Jurkat, Clone E6-1 (cell line): ENCODE measurements at regions not wholly inside any gene's neighbourhood (a gene's known extent, or its start where the extent isn't known, plus 50 kb on each side); places are given as distances from the start of the nearest gene placed in this dataset.

Experiments used
- DNase-seq: peaks from one replicate; pipeline ENCODE4 v3.0.0-alpha.2; 2011; ENCODE audit warnings: low read depth, low spot score
- H3K4me3 ChIP-seq: 2 replicates; pipeline ENCODE4 v1.5.1; 2011; ENCODE audit warnings: mild to moderate bottlenecking, low read length, control low read depth, moderate library complexity

DNA sequence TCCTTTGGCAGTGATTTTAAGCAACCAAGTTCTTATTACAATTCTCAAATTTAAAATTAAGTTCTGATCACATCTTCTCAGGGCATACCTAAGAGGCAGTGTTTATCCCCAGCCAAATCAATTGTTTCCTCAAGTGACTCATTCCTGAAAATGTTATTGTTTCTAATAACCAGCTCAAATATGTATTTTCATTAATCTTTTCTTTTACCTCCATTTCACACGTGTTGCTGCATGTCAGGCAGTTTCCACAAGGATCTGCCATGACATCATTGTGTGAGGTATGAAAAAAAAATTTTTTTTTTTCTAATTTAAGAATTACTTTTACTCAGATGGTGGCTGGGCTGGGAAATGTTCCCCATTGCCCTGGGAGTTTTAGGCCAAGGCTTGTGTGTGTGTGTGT is 113.0 kb upstream of the NTRK2 start:
- no peak for DNase-seq

DNA sequence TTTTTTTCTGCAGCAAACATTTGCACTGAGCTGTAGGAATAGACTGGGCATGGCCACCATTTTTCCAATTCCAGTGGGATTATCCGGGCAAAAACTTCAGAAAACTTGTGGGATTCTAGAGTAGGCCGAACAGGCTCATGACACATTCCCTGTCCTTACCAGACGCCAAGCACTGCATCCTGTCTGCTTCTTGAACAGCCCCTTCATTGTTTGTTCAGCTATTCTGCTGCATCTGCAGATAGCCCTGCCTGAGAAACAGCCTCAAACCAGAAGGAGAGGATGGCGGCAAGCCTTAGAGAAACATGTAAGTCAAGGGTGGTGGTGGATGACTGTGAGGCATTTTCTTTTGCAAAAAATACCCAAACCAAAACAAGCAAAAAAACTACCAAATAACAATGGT is 111.8 kb upstream of the NTRK2 start:
- H3K4me3 ChIP-seq = no peak overlapping the region
- no peak for DNase-seq

More for the DNA sequence above, 113.0 kb upstream of the NTRK2 start:
- H3K4me3 ChIP-seq = no peak overlapping the region

DNA sequence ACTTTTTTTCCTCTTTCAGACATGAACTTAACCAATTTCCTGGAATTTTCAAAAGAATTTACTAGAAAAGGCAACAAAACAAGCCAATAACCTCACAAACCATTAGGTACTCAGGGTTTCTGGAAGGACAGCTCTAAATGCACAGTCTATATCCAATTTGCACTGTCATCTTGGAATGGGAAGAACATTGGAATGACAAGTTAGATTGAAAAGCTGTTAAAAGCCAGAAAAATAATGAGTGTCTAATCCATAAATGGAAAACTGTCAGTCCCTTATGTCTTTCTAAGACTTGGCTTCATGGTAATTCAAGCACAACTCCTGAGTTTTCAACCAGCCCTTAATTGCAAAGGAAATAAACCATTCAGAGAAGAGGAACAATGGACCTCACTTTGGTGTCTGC is 105.8 kb upstream of the NTRK2 start:
- DNase-seq = no peak
- H3K4me3 ChIP-seq = no peak overlapping the region

DNA sequence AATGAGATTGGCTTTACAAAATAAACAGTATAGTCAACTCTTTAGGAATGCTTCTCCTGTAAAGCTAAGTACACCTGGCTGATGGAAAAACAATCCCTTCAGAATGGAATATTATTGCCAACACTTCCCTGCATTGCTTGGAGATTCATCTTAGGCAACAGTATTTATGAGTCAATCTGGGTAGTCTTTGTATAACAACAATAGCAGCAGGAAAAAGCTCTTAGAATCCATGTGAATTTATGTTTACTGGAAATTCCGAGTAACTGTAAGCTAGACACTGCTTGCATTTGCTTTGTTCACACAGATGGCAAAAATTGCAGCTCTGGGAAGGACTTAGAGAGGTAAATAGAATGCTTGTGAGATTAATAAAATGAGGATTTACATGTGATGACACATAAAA is 101.7 kb upstream of the NTRK2 start:
- no peak for DNase-seq
- H3K4me3 ChIP-seq = no peak overlapping the region

DNA sequence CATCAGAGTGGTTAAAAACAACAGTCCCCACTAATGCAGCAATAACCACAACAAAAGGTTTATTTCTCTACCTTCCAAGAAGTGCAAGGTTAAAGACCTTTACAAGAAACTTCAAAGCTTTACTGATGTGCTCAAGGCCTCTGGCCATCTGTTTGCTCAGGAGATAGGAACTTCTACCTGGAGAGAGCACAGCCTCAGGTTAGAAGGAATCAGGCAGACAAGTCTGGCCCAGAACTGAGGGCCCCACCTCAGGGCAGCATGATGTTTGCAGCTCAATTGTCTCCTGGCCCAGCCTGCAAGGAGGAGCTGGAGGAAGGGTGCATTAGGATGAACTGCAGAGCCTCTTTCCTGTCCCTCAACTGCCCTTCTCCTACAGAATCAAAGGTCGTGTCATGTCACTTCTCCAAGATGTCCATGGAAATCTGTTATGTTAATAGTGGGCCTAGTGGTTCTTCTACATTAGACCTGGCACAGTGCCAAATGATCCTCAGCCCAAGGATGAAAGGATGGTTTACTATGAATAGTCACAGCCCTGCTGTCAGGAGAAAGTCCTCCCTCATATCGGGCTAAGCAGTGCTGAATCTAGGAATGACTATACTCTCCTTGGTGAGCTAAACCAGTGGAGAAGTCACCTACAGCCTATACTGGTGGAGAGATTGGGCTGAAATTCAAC is 98.9 kb upstream of the NTRK2 start:
- no peak overlapping the region for H3K4me3 ChIP-seq
- no peak for DNase-seq

- H3K4me3 ChIP-seq = no peak overlapping the region
- DNase-seq = no peak
Observed at GRCh38 chr9:84573083-84573482, 96.4 kb upstream of the NTRK2 start.

DNA sequence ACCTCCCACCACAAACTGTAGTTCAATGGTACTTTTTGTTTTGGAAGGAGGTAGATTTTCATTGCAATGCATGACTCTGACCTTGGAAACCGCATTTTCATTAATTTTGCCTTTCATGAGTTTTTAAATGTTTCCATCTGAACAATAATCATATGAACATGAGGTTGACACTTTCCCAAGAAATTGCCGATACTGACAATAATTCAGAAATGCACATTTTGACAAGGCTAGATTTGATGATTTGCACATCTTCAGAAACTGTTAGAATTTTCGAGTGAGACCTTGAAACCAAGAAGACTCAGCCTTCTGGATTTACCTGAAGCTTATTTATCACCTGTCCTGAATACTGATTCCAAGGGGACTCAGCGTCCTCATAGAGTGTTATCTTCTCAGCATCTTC is 93.8 kb upstream of the NTRK2 start:
- no peak for DNase-seq
- H3K4me3 ChIP-seq = no peak overlapping the region

GRCh38 chr9:84583866-84584265 is 85.7 kb upstream of the NTRK2 start:
- DNase-seq = no peak
- H3K4me3 ChIP-seq = no peak overlapping the region

DNA sequence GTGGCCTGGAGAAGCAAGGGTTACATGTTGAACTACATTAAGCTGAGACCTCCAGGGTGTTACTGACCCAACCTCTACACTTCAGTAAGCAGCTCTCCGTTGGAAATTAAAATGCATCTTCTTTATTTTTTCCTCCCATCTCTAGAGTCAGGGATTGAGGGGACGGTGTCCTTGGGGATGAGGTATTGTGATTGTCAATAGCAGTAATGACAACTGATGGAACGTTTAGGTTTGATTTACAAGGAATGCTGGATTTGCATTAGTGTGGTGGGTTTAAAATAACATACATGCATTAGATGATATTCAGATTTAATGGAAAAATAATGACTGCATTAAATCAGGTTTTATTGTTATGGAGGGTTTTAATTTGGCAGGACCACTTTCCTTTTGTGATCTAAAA is 82.9 kb upstream of the NTRK2 start:
- no peak overlapping the region for H3K4me3 ChIP-seq
- DNase-seq = no peak

- H3K4me3 ChIP-seq = no peak overlapping the region
- DNase-seq = no peak
Observed at GRCh38 chr9:84587153-84587552, 82.4 kb upstream of the NTRK2 start.

GRCh38 chr9:84589542-84589941 is 80.0 kb upstream of the NTRK2 start:
- DNase-seq = no peak

GRCh38 chr9:84590706-84591105 is 78.8 kb upstream of the NTRK2 start:
- DNase-seq = no peak
- no peak overlapping the region for H3K4me3 ChIP-seq

More at GRCh38 chr9:84589542-84589941, 80.0 kb upstream of the NTRK2 start:
- no peak overlapping the region for H3K4me3 ChIP-seq

DNA sequence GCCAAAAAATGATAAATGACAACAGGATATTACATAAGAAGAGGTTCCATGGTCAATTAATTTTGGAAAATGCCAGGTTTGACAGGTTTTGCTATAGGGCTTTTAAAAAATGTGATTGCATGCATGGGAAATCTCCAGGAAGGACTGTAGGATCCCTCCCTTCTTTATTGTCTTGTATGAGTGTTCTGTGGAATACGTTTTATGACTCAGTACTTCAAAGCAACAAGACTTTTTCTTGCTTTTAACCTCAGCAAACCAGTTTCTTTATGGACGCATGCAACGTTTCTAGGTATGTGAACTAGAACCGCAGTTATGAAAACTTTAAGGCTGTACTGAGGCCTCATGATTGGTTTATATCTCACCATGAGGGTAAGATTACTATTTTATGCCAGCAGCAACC is 76.6 kb upstream of the NTRK2 start:
- no peak overlapping the region for H3K4me3 ChIP-seq
- no peak for DNase-seq

DNA sequence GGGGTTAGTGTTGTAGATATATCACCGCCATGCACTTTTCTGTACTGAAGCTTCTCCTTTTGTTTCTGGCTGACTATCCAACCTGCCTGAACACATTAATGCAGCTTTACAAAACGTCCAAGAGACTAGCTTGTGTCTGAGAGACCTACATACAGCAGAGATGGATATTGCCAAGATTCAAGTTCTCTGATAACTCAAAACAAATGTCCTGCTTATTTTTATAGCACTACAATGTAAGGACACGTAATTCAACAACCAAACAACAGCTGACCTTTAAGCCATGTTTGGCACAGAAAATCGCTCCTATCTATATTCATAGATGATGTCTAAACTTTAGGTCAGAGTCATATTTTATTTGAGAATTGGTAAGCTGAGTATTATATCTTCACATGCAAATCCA is 76.2 kb upstream of the NTRK2 start:
- H3K4me3 ChIP-seq = no peak overlapping the region
- no peak for DNase-seq

DNA sequence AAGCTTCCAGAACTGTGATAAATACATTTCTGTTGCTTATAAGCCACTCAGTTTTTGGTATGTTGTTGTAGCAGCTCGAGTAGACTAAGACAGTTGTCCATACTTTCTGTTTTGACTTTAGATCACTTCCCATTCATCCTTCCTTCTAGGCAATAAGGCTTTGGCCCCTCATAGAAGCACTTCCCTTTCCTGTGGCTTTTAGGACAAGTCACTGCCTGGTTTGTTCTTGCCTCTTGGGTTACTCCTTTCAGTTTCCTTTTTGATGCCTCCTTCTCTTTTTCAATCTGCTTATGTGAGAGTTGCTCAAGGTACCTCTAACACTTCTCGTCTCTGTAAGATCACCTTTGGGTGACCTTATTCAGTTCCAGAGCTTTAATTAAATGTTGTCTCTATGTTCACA is 72.4 kb upstream of the NTRK2 start:
- H3K4me3 ChIP-seq = no peak overlapping the region
- peak; percentile 2 for DNase-seq

GRCh38 chr9:84598921-84599636 is 70.5 kb upstream of the NTRK2 start:
- DNase-seq = no peak

GRCh38 chr9:84600739-84601138 is 68.8 kb upstream of the NTRK2 start:
- no peak for DNase-seq
- H3K4me3 ChIP-seq = no peak overlapping the region

More at GRCh38 chr9:84598921-84599636, 70.5 kb upstream of the NTRK2 start:
- H3K4me3 ChIP-seq = no peak overlapping the region

- no peak for DNase-seq
- H3K4me3 ChIP-seq = no peak overlapping the region
Observed at GRCh38 chr9:84604223-84604622, 65.3 kb upstream of the NTRK2 start.

GRCh38 chr9:84609779-84610178 is 59.8 kb upstream of the NTRK2 start:
- DNase-seq = no peak
- no peak overlapping the region for H3K4me3 ChIP-seq

GRCh38 chr9:84613431-84613830 is 56.1 kb upstream of the NTRK2 start:
- H3K4me3 ChIP-seq = no peak overlapping the region
- no peak for DNase-seq

- DNase-seq = no peak
Observed at GRCh38 chr9:84615544-84615943, 54.0 kb upstream of the NTRK2 start.

More at GRCh38 chr9:84615544-84615943, 54.0 kb upstream of the NTRK2 start:
- no peak overlapping the region for H3K4me3 ChIP-seq
